ENCODE measurements at regions not wholly inside any gene's neighbourhood (a gene's known extent, or its start where the extent isn't known, plus 50 kb on each side); places are given as distances from the start of the nearest gene placed in this dataset.

- H3K27ac ChIP-seq (ENCODE audit: low read depth, low read length) = no peak overlapping the region
- Mint-ChIP-seq H3K27ac (no peak overlapping the region), H3K9me3 (no peaks in the 10 kb centered on the region), H3K4me1 (peaks cover 1% of the 10 kb centered on the region), H3K27me3 (ENCODE audit: insufficient read depth) (peaks cover 29% of the 10 kb centered on the region), H3K36me3 (ENCODE audit: low read depth) (no peaks in the 10 kb centered on the region), H3K4me3 (no peak overlapping the region)
- no peaks in the 10 kb centered on the region for H3K4me1 ChIP-seq (ENCODE audit: control insufficient read depth, insufficient read depth, low read length)
- 83 to 100% methylated on average over 1 of the region's 1 CpG for WGBS, 2 experiments (ENCODE audit: insufficient coverage in 1 of 2, insufficient read length in 1 of 2)
- DNase-seq = no peak
- H3K4me3 ChIP-seq (ENCODE audit: low read length) = no peak overlapping the region
- no peak for TF ChIP-seq CTCF (conservative IDR thresholded peaks at IDR 0.05)
- H3K9me3 ChIP-seq (ENCODE audit: control insufficient read depth, low read length) = no peaks in the 10 kb centered on the region
- no peak overlapping the region for H3K9ac ChIP-seq (ENCODE audit: extremely low read depth, low read length, poor library complexity, severe bottlenecking)
- no peaks in the 10 kb centered on the region for H3K36me3 ChIP-seq (ENCODE audit: control insufficient read depth, insufficient read depth, low read length)
- peaks cover 11% of the 10 kb centered on the region for H3K27me3 ChIP-seq (ENCODE audit: control insufficient read depth, insufficient read depth, low read length, poor library complexity, severe bottlenecking)
Measured at GRCh38 chr4:80145739-80146138, 51.6 kb upstream of the PRDM8 start.

DNA sequence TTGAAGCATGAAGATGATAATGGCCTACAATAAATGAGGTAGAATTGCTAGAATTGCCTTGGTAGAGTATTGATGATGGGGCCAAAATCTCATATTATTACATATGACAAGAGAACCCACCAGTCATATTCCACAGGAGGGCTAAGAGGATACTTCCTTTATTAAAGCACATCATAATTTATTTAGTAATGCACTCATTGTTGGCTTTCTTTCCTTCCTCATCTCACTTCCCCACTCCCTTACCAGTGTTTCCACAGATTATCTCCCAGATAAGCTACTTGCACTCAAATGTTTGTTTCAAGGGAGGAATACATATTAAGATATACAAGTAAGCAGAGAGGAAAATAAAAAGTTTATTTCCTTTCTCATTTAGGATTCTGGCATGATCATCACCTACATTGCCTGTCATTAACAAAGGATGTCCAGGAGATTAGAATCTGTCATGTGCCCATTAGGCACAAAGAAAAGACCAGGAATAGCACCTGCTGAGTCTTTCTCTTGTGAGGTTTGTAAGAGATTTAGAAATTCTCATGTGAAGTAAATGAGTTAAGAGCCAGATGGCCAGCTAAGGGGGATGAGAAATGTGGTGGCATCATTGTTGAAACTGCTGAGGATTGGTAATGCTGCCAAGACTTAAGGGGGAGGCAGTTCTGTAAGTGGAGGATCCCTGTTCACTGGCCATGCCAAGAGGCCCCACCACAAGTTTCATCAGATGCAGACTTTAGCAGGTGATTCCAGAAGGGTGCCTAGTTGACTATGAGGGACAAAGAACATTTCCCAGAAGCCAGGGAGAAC, 52.4 kb upstream of the PRDM8 start:
- Histone ChIP-seq H3K36me3 (ENCODE audit: control insufficient read depth, insufficient read depth, low read length) (no peaks in the 10 kb centered on the region), H3K4me3 (ENCODE audit: low read length) (no peak overlapping the region), H3K9me3 (ENCODE audit: control insufficient read depth, low read length) (no peaks in the 10 kb centered on the region), H3K9ac (ENCODE audit: extremely low read depth, low read length, poor library complexity, severe bottlenecking) (no peak overlapping the region), H3K27me3 (ENCODE audit: control insufficient read depth, insufficient read depth, low read length, poor library complexity, severe bottlenecking) (peaks cover 17% of the 10 kb centered on the region), H3K4me1 (ENCODE audit: control insufficient read depth, insufficient read depth, low read length) (no peaks in the 10 kb centered on the region), H3K27ac (ENCODE audit: low read depth, low read length) (no peak overlapping the region)
- H3K4me1 Mint-ChIP-seq = peaks cover 1% of the 10 kb centered on the region
- peaks cover 36% of the 10 kb centered on the region for H3K27me3 Mint-ChIP-seq (ENCODE audit: insufficient read depth)
- no peaks in the 10 kb centered on the region for H3K36me3 Mint-ChIP-seq (ENCODE audit: low read depth)
- no peak overlapping the region for H3K4me3 Mint-ChIP-seq
- H3K9me3 Mint-ChIP-seq = no peaks in the 10 kb centered on the region
- DNase-seq = no peak
- no peak for TF ChIP-seq CTCF (conservative IDR thresholded peaks at IDR 0.05)
- no peak overlapping the region for H3K27ac Mint-ChIP-seq

DNA sequence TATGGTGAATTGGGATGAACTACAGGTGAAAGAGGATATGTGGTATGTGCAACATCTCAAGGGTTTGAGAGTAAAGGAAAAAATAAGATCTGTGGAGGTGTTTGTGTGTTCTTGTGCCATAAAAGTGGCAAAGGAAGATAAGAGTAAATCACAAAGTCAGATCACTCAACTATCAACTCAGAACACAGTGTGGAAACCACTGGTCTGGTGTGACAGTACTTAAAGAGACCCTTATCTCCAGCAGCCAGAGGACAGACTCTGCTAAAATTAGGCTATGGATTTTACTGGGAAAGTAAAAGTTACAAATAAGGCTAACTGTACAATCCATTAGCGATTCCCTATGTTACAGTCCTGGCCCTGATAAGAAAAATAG, 54.0 kb upstream of the PRDM8 start:
- no peak for DNase-seq
- no peak overlapping the region for H3K27ac ChIP-seq (ENCODE audit: low read depth, low read length)
- peaks cover 33% of the 10 kb centered on the region for H3K27me3 ChIP-seq (ENCODE audit: control insufficient read depth, insufficient read depth, low read length, poor library complexity, severe bottlenecking)
- Mint-ChIP-seq H3K4me3 (no peak overlapping the region), H3K36me3 (ENCODE audit: low read depth) (no peaks in the 10 kb centered on the region), H3K4me1 (peaks cover 1% of the 10 kb centered on the region), H3K9me3 (no peaks in the 10 kb centered on the region), H3K27ac (no peak overlapping the region), H3K27me3 (ENCODE audit: insufficient read depth) (peaks cover 48% of the 10 kb centered on the region)
- H3K9me3 ChIP-seq (ENCODE audit: control insufficient read depth, low read length) = no peaks in the 10 kb centered on the region
- no peak for TF ChIP-seq CTCF (conservative IDR thresholded peaks at IDR 0.05)
- no peak overlapping the region for H3K9ac ChIP-seq (ENCODE audit: extremely low read depth, low read length, poor library complexity, severe bottlenecking)
- no peaks in the 10 kb centered on the region for H3K36me3 ChIP-seq (ENCODE audit: control insufficient read depth, insufficient read depth, low read length)
- no peaks in the 10 kb centered on the region for H3K4me1 ChIP-seq (ENCODE audit: control insufficient read depth, insufficient read depth, low read length)
- WGBS, 2 experiments (ENCODE audit: insufficient coverage in 1 of 2, insufficient read length in 1 of 2) = no CpG with 5 or more reads among the region's 1 CpG
- no peak overlapping the region for H3K4me3 ChIP-seq (ENCODE audit: low read length)

Measured in endodermal cell (in vitro differentiated cells).